ENCODE measurements at regions not wholly inside any gene's neighbourhood (a gene's known extent, or its start where the extent isn't known, plus 50 kb on each side); places are given as distances from the start of the nearest gene placed in this dataset.

DNA sequence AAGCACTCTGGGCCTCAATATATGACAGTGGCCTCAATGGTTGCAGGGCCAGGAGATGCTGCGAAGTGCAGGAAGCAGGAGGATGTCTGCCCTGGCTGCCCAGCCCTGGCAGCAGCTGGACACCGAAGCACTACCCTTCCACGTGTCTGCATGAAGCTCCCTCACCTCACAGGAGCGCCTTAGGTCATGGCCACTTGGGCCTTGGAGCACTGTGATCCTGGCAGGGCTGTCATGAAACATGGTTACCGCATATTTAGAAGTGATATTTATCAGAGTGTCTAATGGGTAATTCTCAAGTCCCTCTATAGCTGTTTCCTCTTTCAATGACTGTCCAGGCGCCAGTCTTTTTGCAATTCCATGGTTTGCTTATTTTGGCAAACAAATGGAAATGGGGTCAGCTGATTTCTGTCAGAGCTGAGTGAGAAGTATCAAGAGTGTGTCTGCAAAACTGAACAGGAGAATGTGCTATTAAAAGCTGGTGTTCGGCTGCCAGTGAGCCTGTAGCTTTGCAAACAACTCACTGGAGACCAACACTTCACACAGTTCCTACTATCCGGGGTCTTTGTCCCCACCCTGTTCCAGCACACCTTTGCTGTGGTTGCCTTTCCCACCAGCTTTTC lies 285.9 kb downstream of the KIF4B start:
- DNase-seq: no peak

DNA sequence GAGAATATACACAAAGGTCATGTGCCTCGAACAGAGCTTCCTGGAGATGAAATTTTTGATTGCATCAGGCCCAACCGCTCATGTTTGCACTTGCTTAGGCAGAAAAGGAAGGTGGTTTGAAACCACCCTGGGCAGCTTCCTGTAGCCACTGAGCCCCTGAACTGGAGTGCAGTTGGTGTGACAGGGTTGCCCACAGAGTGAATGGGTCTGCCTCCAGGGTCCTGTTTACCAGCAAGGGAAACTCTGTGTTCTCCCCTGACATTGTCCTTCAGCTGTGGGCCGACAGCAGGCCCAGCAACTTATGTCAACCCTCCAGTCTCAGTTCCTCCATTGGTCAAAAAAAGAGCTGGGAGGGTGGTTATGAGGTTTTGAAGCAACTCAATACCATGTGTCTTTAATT lies 289.6 kb downstream of the KIF4B start:
- DNase-seq: no peak

DNA sequence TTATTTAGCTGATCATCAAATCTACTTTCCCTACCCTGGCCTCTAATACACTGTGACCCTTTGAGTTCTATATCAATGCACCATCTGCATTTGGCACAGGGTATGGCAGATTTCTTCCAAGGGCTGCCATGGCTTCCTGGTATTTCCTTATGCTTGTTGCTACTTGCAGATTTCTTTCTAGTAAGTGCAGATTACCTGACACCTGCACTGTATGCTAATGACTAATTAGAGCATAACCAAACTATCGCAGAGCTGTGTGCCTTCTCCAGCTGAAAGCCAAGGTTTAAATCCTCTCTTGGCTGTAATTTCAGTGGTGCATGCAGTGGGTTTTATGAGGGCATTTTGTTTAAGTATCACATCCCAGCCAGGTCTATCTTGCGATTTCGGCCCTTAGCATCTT lies 293.7 kb downstream of the KIF4B start:
- no peak for DNase-seq

DNA sequence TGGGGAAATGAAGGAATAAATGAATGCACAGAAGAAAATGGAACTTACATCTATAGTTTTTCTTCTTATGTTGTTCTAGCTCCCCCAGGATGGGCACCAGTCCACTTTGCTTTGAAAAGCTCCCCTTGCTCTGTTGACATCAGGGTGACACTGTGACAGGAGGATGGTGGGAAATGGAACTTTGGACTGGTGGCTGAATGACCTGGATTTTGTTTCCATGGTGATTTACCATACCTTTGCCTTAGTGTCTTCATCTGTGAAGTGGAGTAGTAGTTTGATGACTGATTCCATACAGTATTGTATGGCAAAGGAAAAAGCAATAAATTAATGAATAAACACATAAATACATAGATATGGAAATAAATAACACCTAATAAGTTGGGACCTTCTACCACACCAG lies 294.7 kb downstream of the KIF4B start:
- no peak for DNase-seq

DNA sequence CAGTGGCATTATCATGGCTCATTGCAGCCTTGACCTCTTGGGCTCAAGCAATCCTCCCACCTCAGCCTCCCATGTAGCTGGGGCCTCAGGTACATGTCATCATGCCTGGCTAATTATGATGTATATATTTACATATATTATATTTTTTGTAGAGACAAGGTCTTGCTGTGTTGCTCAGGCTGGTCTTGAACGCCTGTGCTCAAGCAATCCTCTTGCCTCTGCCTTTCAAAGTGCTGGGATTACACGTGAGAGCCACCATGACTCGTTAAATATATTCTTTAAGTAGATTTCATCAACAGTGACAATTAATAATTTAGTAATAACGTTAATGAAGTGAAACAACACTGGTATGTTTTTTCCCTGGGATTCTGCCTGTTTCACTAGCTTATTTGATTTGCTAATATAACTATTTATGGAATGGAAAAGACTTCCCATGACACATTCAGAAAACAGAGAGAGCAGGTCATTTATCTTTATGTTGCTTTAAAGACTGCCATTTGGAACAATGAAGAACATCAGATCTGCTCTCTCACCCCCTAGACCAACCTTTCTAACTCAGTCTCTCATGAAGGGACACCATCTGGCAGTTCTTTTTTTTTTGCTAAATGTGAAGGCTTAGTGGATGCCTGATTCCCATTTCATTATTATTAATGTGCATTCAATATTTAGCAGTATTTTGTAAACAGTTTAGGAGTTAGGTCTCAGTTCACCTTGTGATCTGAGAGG lies 295.6 kb downstream of the KIF4B start:
- no peak for DNase-seq

DNA sequence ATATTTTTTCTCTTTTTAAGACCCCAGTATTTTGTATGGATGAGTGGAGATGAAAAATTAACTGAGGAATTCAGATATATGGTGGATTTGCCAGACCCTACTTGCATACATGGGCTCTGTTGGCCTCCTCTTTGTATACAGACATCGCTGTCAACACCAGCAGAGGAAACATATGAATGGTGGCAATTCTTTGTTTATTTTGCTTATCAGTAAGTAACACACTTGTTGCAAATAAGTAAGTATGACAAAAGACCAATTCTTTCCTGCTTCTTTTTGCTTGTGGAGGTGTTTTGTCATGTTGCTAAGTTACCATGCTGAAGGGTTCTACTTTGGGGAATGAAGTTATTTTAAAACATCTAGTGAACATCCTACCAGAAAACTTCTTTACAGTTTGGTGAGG lies 298.2 kb downstream of the KIF4B start:
- no peak for DNase-seq

DNA sequence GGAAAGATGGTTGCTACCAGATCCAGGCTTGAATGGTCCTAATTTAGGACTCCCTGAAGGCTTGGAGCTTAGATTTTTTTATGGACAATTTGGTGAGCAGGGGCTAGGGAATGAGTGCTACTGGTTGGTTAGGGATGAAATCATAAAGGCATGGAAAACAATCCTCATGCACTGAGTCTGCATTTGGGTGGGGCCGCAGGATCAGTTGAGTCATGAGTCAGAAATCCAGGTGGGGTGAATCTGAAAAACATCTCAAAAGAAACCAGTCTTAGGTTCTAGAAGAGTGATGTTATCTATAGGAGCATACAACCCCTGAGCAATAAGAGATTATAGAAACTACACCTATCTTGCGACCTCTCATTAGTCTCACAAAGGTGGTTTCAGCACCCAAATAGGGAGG lies 300.0 kb downstream of the KIF4B start:
- DNase-seq: no peak

DNA sequence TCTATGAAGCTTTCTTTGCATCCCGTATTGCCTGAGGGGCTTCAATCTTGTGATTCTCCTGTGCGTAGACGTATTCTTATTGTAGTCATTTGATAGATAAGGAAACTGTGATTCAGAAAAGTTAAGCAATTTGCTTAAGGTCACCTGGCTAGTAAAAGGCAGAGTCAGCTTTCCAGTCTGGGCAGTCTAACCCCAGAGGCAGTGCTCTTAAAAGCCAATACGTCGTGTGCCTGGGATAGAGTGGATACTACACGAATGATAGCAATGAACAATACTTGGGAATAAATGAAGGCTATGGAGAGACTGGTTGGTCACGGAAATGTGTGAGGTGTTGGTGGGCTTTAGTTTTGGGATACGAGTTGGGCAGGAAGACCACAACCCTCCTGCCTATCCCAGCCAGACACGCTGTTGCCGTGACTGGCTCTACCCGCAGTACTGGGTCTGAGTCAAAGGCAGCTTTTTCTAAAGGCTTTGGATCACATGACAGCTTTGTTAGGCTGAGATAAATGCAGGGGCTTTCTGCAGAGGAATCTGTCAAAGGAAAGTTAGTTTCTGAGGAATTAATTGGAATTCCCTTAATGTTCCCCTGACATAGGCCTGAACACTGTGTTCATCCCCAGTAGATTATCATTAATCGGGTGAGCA lies 302.6 kb downstream of the KIF4B start:
- DNase-seq: no peak

DNA sequence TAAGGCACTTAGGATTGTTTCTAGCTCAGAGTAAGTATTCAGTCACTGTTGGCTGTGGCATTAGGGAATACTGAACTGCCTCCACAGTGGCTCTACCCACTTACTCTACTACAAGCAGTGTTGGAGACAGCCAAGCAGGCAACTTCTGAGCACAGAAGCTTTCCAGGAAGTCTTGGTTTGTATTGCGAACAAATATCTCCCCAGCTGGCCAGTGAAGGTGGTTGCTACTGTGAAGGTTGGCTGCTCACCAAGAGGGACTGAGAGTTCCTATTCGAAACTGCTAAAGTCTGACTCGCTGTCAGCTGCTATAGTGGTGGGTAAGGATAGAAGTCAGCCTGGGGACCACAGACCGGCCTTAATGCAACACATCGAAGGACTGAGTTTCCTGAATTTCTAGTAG lies 319.1 kb downstream of the KIF4B start:
- no peak for DNase-seq

DNA sequence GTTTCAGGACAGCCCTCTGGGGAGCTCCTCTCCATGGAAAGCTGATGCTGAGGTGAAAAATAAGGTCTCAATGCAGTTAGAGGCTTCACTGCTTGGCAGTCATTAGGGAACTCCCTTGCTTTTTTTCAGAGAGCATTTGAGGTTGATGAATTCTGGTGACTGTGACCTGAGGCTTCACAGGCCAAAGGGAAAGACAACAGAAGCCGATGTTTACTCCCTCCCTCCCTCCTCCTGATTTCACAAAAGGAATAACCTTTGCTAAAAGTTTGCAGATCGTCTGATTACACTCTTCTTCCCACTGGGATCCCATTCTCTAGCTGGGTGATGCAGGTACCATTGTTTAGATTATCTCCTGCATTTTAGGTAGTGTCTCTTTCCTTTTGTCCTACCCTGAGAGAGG lies 329.4 kb downstream of the KIF4B start:
- DNase-seq: no peak

DNA sequence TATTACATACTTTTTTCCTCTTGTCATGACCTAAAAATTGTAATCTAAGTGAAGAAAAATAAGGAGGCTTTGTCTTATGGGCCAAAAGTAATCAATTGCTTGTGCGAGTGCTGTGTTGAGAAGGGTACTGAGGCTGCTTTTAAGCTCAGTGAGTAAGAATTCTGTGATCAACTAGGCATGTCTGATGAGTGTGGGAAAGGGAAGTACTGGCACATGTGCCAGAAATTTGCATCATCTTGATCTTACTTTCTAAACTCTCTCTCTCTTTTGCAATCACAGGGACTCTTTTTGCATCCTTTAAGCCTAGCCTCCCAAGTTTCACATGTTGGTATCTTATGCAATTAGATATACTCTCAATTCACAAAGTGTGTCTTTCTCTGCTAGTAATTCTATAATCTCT lies 329.9 kb downstream of the KIF4B start:
- no peak for DNase-seq

DNA sequence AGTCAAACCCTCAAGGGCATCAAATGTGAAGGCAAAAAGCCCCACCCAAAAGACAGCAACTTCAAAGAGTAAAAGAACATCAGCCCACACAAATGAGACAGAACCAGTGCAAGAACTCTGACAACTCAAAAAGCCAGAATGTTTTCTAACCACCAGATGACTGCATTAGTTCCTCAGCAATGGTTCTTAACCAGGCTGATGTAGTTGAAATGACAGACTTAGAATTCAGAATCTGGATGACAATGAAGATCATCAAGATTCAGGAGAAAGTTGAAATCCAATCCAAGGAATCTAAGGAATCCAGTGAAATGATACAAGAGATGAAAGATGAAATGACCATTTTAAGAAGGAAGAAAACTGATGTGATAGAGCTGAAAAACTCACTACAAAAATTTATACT lies 339.7 kb downstream of the KIF4B start:
- DNase-seq: no peak

DNA sequence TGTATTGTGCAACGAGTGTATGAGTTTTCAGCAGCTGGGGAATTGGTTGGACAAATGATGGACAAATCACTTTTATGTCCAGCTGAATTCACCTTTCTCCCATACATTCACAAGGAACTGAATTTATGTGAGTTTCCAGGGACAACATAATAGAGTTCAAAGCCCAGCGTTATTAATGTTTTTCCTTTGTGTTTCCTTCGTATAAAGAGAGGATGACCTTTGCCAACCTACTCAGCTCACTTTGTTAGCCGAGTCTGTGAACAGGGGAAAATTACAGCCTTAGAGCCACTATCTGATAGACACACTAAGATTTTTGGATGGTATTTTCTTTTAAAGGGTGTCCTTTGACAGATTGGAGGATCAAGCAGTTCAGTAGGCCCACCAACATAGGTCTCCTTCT lies 352.5 kb downstream of the KIF4B start:
- no peak for DNase-seq

DNA sequence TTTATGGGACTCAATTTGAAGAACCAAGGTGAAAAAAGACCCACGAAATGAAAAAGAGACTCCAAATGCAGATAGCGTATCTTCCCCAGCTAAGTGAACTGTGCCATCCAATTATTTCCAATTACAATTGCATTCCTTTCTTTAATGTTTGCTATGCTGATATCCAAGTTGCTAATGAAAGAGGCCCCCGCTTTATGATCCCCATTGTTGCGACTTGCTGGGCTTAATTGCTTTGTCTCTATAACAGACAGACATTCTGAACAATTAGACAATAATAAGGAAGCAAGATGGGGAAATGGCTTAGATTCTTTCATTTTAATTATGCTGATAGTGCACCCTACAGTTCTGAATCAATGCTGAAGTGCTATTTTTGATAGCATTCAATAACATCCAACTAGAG lies 354.3 kb downstream of the KIF4B start:
- DNase-seq: no peak

DNA sequence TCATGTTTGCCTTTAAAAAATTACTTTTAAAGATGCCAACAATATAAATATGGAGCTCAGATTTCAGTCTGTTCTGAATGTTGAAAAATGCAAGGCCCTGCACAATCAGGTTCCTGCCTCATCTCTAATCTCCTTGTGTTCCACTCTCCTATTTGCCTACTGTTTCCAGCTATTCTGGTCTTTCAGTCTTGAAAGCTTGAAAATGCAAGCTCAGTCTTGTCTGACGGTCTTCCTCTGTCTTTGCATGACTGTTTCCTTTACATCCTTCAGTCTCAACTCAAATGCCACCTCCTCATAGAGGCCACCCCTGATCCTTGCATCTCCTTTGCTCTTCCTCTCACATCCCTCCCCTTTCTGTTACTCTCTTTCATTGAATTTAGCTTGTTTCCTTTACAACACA lies 354.9 kb downstream of the KIF4B start:
- no peak for DNase-seq

DNA sequence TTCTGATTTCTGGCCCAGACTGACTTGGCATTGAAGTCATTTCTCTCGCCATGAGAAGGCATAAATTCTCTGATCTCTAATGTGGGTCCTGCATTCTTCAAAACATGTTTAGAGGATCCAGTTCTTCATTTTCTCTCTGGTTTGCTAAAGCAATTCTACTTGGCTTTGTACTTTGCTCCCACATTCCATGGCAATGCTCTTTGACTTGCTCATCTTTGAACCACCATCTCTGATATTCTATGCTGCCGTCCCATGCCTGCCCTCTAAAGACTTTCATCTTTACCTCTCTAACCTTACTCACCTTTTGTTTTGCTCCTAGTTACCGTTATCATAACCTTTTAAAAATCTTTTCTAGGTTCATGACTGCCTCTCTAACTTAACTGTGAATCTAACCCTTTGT lies 366.9 kb downstream of the KIF4B start:
- DNase-seq: no peak

DNA sequence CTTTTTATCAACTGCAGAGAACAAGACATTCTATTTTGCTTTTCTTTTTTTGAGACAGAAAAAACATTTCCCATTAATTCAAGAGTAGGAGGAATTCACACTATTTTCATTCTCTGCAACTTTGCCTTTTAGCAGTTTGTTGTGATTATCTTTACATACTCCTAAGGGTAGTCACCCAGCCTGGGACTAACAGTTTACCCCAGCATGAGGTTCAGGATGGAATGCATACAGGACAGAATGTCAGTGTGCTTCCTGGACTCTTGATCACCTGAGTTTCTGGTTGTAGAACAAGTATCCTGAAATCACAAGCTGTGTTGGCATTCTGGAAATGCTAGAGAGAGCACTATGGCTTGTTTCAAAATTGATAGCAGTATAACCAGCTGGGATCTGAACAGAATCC lies 368.1 kb downstream of the KIF4B start:
- no peak for DNase-seq

DNA sequence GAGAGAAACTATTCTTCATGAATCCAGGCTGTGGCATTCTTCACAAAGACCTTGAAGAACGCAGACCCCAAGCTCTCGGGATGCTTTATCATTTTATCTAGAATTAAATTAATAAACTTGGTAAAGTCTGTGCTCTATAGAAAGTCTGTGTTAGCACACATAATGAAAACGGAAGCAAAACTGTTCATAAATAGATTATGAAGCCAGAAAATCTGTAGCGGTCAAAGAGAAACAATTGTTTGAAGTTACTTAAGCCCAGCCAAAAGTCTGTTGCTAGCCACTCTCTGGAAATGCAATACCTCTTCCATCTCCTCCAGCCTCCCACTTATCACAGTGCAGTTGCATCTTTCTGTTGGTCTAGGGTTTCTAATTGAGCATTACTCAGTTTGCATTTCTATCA lies 375.9 kb downstream of the KIF4B start:
- no peak for DNase-seq

DNA sequence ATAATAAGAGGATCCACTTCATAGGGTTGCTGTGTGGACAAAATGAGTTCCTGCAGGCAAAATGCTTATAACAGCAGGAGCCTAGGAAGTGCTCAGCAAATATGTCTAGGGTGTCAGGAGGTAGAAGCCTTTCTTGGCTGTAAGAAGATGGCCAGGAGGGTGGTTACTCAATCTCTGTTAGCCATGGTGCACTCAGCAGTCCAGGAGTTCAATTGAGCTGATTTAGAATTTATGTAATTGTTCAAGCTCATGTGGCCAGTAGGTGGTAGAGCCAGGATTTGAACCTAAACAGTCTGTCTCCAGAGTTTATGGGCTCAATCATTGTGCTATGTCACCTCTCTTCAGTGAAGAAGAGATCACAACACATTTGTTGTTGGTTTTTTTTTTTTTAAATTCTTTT lies 381.2 kb downstream of the KIF4B start:
- no peak for DNase-seq

DNA sequence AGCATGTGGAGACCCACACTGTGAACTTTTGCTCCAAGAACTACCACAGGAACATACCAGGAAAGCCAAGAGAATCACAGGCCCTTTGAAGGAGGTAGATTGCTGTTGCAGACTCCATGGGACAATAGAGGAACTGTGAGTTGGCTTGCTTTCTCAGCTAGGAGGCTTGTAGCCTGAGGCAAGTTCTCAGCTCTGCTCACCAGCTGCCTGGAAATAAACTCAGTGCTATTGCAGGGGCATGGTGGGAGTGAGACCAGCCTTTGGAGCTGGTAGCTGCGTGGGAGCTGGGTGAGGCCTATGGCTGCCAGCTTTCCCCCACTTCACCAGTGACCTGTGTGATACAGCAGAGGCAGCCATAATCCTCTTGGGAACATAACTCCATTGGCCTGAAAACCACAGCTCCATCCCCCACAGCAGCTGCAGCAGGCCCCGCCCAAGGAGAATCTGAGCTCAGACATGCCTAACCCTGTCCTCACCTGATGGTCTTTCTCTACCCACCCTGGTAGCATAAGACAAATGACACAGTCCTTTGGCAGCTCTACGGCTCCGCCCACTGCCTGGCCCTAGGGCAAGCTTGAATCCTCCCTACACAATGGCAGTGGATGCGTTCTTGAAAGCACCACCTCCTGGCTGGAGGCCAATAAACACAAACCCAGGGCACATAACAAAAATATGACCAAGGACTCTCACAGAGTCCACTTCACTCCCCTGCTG lies 389.5 kb downstream of the KIF4B start:
- DNase-seq: no peak

DNA sequence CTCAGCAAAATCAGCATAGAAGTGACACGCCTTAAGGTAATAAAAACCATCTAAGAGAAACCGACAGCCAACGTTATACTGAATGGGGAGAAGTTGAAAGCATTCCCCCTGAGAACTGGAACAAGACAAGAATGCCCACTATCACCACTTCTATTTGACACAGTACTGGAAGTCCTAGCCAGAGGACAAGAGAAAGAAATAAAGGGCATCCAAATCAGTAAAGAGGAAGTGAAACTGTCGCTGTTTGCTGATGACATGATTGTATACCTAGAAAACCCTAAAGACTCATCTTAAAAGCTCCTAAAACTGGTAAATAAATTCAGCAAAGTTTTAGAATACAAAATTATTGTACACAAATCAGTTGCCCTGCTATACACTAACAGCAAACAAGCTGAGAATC lies 393.3 kb downstream of the KIF4B start:
- no peak for DNase-seq

DNA sequence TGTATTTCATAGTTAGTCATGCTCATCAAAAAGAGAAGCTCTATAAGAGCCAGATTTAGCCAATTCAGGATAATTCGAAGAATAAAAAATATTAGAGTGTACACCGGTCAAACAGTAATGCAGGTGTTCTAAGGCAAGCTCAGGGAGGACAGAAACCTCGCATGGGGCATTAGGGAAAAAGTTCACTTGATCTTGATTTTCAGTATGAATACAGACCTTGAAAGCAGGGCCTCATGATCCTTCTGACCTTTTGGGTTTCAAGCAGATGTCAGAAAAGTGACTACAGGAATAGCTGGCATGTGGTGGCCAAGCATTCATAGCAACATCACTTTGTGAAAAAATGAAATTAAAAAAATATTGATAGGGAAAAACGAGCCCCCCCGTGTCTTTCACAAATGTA lies 394.9 kb downstream of the KIF4B start:
- DNase-seq: no peak

DNA sequence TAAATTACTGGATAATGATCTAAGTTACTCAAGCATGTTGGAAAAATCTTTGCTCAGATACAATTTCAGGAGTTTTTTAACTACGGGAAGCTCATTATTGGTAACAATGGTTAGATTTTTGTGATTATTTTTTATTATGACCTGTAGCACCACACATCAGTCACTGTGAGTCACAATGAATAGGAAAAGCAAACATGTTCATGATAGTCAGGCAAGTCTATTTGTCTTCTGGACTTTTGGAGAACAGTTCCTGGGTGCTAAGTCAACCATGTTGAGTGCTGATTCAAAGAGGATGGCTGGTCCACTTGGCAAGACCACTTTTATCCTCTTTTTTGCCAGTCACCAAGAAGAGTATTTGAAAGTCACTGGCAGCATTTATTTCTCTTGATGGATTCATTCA lies 403.2 kb downstream of the KIF4B start:
- DNase-seq: no peak

DNA sequence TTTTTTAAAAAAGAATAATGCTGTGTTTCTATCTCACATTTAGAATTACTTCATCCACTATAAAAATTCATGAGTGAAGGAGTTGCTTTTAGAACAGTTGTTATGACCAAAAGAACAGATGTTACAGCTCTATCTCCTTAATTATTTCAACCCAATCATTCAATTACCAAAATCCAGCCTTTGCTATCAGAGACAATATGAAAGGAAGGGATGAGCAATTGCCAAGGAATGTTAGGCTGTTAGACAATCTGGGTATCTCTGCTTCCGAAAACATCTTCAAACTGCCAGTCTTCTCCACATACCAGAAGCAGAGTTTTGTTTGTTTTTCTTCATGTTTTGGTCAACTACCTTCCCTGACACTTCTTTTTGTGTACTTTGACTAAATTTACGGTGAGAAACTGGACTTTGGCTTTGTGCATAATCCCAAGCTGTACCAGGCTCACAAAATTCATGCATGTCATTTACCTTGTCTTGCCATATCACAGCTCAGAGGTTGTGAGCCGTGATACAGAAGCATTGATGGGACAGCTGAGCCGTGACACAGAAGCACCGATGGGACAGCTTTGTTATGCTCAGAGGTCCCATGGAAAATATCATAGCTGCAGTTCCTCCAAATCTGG lies 405.5 kb downstream of the KIF4B start:
- no peak for DNase-seq

All from fibroblast of skin of right quadriceps (primary cell).